GM18517 (cell line): ENCODE measurements at regions not wholly inside any gene's neighbourhood (a gene's known extent, or its start where the extent isn't known, plus 50 kb on each side); places are given as distances from the start of the nearest gene placed in this dataset.

Source experiments
- ATAC-seq: cut with Tn5 transposase; IDR thresholded peaks from one replicate; pipeline ENCODE4 v1.9.1; 2021; ENCODE audit warnings: mild to moderate bottlenecking, moderate library complexity; ENCODE audit not compliant: unreplicated experiment

GRCh38 chr4:189463734-189464133 lies 476.9 kb upstream of the FRG1 start:
- ATAC-seq: no peak

- no peak for ATAC-seq
Measured at GRCh38 chr4:189494407-189494806, 446.3 kb upstream of the FRG1 start.

GRCh38 chr4:189497516-189497915 lies 443.2 kb upstream of the FRG1 start:
- no peak for ATAC-seq

GRCh38 chr4:189497996-189498395 lies 442.7 kb upstream of the FRG1 start:
- no peak for ATAC-seq

- ATAC-seq: no peak
Measured at GRCh38 chr4:189498457-189498856, 442.2 kb upstream of the FRG1 start.

GRCh38 chr4:189499696-189500095 lies 441.0 kb upstream of the FRG1 start:
- ATAC-seq: no peak

GRCh38 chr4:189500970-189501369 lies 439.7 kb upstream of the FRG1 start:
- ATAC-seq: no peak

- ATAC-seq: no peak
Measured at GRCh38 chr4:189502841-189503435, 437.7 kb upstream of the FRG1 start.

DNA sequence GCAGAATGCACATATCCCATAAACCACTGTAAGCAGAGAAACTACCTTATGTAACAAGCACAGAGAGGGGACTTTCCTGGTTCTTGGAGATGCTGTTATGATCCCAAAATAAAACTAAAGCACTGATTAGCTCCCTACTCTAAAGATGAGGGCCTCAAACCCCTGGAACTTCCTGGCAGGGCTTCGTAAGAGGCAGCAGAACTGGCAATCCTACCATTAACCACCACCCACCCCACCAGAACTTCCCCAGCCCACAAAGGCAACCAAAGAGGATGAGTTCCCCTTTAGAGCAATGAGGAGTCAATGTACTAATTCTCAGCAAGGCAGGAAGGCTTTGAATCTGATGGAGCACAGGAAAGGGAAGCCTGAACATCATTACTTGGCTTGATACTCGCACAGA lies 436.5 kb upstream of the FRG1 start:
- no peak for ATAC-seq

DNA sequence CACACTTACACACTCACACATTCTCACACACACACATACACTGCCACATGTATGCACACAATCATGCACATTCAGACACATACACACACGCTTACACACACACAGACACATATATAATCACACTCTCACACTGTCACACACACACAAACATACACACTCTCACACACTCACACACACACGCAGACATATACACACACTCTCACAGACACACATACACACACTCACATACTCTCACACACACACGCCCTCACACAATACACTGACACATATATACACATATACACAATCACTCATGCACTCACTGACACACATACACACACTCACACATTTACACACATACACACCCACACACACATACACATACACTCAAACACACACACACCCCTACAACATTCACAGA lies 435.3 kb upstream of the FRG1 start:
- ATAC-seq: no peak

- ATAC-seq: no peak
Measured at GRCh38 chr4:189506080-189506479, 434.6 kb upstream of the FRG1 start.

DNA sequence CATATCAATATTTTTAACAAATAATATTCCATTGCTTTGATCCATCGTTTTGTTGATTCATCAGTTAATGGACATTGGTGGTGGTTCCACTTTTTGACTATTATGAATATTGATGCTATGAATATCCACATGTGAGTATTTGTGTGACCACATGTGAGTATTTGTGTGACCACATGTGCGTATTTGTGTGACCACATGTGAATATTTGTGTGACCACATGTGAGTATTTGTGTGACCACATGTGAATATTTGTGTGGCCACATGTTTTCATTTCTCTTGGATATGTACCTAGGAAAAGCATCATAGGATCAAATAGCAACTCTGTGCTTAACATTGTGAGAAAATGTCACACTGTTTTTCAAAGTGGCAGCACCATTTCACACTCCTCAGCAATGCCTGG lies 433.6 kb upstream of the FRG1 start:
- no peak for ATAC-seq

- ATAC-seq: no peak
Measured at GRCh38 chr4:189510601-189511000, 430.1 kb upstream of the FRG1 start.

- no peak for ATAC-seq
Measured at GRCh38 chr4:189511581-189511980, 429.1 kb upstream of the FRG1 start.

- ATAC-seq: no peak
Measured at GRCh38 chr4:189513421-189513820, 427.3 kb upstream of the FRG1 start.

GRCh38 chr4:189514209-189514608 lies 426.5 kb upstream of the FRG1 start:
- no peak for ATAC-seq

DNA sequence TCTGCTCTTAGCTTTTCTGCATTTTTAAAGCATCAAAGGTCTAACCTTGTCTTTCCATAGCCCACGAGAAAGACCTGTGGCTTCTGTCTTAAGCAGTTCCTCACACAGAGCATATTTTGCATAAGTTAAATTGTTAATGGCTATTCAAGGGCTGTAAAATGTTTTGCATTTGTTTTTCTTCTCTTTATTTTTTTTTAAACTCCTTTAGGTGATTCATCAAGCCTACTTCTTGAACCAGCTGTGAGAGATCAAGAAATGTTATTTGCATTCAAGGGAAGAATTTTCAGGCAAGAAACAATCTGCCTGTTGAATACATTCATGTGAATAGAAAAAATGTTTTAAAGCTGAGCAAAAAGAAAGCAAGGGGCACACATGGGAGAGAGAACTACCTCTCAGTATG lies 423.8 kb upstream of the FRG1 start:
- ATAC-seq: no peak

DNA sequence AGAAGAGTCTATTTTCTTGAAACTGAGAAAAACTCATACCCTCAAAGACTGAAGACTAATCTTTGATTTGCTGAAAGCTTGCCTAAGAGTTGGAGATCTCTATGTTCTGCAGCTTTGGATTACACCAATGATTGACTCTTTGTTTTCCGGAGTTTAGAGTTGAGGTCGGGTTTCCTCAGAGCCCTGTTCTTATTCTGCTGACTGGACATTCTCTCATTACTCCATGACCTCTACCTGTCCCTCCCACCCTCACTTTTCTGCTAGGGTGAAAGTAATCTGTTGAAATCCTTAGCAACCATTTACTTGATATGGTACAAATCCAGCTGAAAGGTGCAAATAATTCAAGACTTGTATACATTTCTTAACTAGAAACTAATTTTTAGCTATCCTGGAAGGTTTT lies 421.5 kb upstream of the FRG1 start:
- ATAC-seq: no peak

DNA sequence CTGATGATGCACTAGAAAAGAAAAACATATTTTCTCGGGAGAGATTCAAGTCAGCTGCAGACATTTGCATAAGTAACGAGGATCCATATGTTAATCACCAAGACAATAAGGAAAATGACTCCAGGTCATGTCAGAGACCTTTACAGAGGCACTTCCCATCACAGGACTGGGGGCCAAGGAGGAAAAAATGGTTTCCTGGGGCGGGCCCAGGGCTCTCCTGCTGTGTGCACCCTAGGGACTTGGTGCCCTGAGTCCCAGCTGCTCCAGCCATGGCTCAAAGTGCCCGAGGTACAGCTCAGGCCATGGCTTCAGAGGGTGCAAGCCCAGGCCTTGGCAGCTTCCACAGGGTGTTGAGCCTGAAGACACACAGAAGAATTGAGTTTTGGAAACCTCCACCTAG lies 415.4 kb upstream of the FRG1 start:
- no peak for ATAC-seq

GRCh38 chr4:189530848-189531247 lies 409.8 kb upstream of the FRG1 start:
- no peak for ATAC-seq

DNA sequence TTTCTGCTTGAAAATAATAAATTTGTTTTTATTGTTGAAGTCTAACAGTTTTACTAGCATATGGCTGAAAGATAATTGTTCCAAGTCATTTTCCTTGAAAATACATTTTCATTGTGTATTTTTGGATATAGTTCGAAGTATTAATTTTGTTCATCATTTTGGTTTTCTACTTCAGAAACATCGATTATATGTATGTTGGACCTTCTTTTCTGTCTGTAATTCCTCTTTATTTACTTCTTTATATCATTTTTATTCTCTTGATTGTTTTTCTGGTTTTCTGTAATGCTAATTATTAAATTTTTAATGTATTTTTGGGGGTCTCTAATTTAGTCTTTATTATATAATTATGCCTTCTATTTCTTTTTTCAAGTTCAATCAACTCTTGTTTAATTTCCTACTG lies 407.1 kb upstream of the FRG1 start:
- ATAC-seq: no peak

DNA sequence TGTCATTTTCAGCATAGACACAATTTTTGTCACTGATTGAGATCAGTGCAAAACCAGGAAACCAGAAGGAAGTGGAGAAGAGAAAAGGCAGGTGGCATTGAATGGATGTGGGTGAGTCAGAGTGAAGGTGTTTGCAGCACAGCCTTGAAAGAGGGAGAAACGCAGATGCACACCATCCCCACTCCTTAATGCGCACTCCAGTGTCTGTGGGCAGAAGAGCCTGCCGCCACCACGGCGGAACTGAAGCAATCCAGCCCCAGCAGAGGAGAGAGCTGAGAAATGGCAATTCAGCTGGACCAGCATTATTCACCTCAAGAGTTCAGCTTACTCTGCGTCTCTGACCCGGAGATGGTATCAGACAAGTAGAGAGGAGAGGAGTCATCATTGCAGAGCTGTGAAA lies 393.1 kb upstream of the FRG1 start:
- ATAC-seq: no peak

DNA sequence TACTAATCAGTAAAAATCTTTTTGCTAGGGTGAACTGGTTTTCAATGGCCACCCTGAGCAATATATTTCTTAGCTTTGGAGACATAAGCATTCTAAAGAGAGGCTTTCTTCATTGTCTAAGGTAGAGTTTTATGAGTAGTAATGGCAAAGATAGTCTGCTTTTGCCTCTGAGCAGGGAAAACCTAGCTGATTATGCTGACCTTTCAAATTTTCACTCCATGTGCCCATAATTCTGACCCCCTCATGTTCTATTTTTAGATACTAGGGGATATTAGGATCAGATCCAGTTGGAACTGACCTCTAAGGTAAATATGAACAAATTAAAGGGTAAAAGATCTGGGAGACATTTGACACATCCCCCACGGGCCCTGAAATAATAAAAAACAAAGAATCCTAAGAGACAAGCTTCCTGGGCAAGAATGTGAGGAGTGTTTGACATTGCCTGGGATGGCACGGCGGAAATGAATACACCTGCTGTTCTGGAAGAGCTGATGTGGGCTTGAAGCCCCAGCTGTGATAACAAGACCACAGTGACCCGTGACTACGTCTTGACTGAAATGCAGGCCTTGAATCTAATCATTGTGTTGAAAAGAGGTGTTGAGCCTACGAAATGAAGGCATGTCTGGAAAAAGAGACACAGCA lies 392.1 kb upstream of the FRG1 start:
- no peak for ATAC-seq
